Gastroesophageal sphincter (tissue), 4 donors: ENCODE measurements at regions not wholly inside any gene's neighbourhood (a gene's known extent, or its start where the extent isn't known, plus 50 kb on each side); places are given as distances from the start of the nearest gene placed in this dataset.

Experiments used
- ATAC-seq: fragments of 150-250 bp; one replicate; pipeline ENCODE4 v1.9.1; 2016; ENCODE audit warnings: mild to moderate bottlenecking, moderate library complexity
- H3K27ac ChIP-seq, 4 donors: fragments of 200-600 bp; sonication (generic) in 3 of 4; 1 replicate in 3 of 4; 2 replicates in 1 of 4; pipeline ENCODE4 v1.5.1; 2016 to 2019
- H3K27me3 ChIP-seq: fragments of 200-600 bp; sonication (generic); one replicate; pipeline ENCODE4 v1.5.1; 2019
- H3K36me3 ChIP-seq, 2 donors: fragments of 200-600 bp; sonication (generic); one replicate each; pipeline ENCODE4 v1.5.1; 2019; ENCODE audit warnings: control low read depth in 1 of 2
- H3K4me1 ChIP-seq, 3 donors: fragments of 200-600 bp; sonication (generic); 1 replicate in 2 of 3; 2 replicates in 1 of 3; pipeline ENCODE4 v1.5.1; 2016 to 2019; ENCODE audit warnings: control low read depth in 2 of 3
- H3K4me3 ChIP-seq, 2 donors: fragments of 200-600 bp; sonication (generic); one replicate each; pipeline ENCODE4 v1.5.1; 2019; ENCODE audit warnings: mild to moderate bottlenecking in 1 of 2, moderate library complexity in 1 of 2
- H3K9me3 ChIP-seq, 3 donors: fragments of 200-600 bp; sonication (generic); one replicate each; pipeline ENCODE4 v1.5.1; 2017 to 2019; ENCODE audit warnings: control low read depth in 2 of 3
- CTCF ChIP-seq, 4 experiments: fragments of 200-600 bp in 2 of 4; fragments of 450-650 bp in 2 of 4; sonication (generic) in 1 of 4; IDR thresholded peaks; one replicate each; pipeline ENCODE4 v1.5.1; 2017 to 2019; ENCODE audit warnings: antibody characterized with exemption in 4 of 4, mild to moderate bottlenecking in 2 of 4, moderate library complexity in 2 of 4
- EP300 ChIP-seq: sonication (generic); formaldehyde crosslinking; IDR thresholded peaks from one replicate; pipeline ENCODE4 v1.6.1; 2017; ENCODE audit warnings: antibody characterized with exemption, mild to moderate bottlenecking
- POLR2A ChIP-seq, 2 donors: fragments of 450-650 bp; IDR thresholded peaks; one replicate each; pipeline ENCODE4 v1.6.1; 2017; ENCODE audit warnings: antibody characterized with exemption in 2 of 2, mild to moderate bottlenecking in 2 of 2, moderate library complexity in 1 of 2
- POLR2AphosphoS5 ChIP-seq: sonication (generic); formaldehyde crosslinking; IDR thresholded peaks from one replicate; pipeline ENCODE4 v1.6.1; 2017; ENCODE audit warnings: antibody characterized with exemption
- WGBS, 2 donors: methylation state at CpG; one replicate each; pipeline ENCODE4 v1.1.5; 2018; ENCODE audit warnings: low coverage in 1 of 2; 5-methylcytosine and 5-hydroxymethylcytosine counted together

GRCh38 chr18:24827501-24827900, 367.1 kb downstream of the HRH4 start:
- no peak for TF ChIP-seq CTCF (IDR thresholded peaks at IDR 0.05)
- TF ChIP-seq POLR2AphosphoS5, result no peak
- Histone ChIP-seq H3K4me1 (no peaks in the 10 kb centered on the region), H3K27ac (no peak overlapping the region), H3K36me3 (no peaks in the 10 kb centered on the region), H3K27me3 (no peaks in the 10 kb centered on the region), H3K4me3 (no peak overlapping the region), H3K9me3 (no peaks in the 10 kb centered on the region)
- 30 to 47% methylated on average over 1 of the region's 1 CpG for WGBS, 2 donors
- ATAC-seq, result no peak

GRCh38 chr18:24831081-24831480, 370.6 kb downstream of the HRH4 start:
- ATAC-seq, result no peak
- WGBS, 2 donors, result 86% methylated on average over 4 of the region's 6 CpGs; no CpG with 5 or more reads in 1 of the 2 donors
- H3K4me3 ChIP-seq, result no peak overlapping the region
- no peak for TF ChIP-seq POLR2AphosphoS5
- no peak for TF ChIP-seq CTCF (IDR thresholded peaks at IDR 0.05)
- no peak for TF ChIP-seq POLR2A (IDR thresholded peaks at IDR 0.05)
- TF ChIP-seq EP300, result no peak
- no peaks in the 10 kb centered on the region for H3K9me3 ChIP-seq
- H3K4me1 ChIP-seq, result no peaks in the 10 kb centered on the region
- no peaks in the 10 kb centered on the region for H3K36me3 ChIP-seq
- no peak overlapping the region for H3K27ac ChIP-seq
- peaks cover 15% of the 10 kb centered on the region for H3K27me3 ChIP-seq

- H3K27ac ChIP-seq, result no peak overlapping the region
- no peaks in the 10 kb centered on the region for H3K36me3 ChIP-seq
- WGBS, 2 donors, result 37 to 51% methylated on average over 7 to 10 of the region's 11 CpGs
- no peaks in the 10 kb centered on the region for H3K4me1 ChIP-seq
- peaks cover 15% of the 10 kb centered on the region for H3K27me3 ChIP-seq
- TF ChIP-seq CTCF (IDR thresholded peaks at IDR 0.05) (no peak), POLR2AphosphoS5 (no peak), EP300 (no peak), POLR2A (IDR thresholded peaks at IDR 0.05) (no peak)
- no peak overlapping the region for H3K4me3 ChIP-seq
- no peak for ATAC-seq
- no peaks in the 10 kb centered on the region for H3K9me3 ChIP-seq
These were observed 371.6 kb downstream of the HRH4 start for GRCh38 chr18:24831871-24832665.

GRCh38 chr18:24835751-24836150, 375.3 kb downstream of the HRH4 start:
- no peaks in the 10 kb centered on the region for H3K4me1 ChIP-seq
- H3K36me3 ChIP-seq, result no peaks in the 10 kb centered on the region
- peaks cover 15% of the 10 kb centered on the region for H3K27me3 ChIP-seq
- H3K4me3 ChIP-seq, result no peak overlapping the region
- no peak for ATAC-seq
- WGBS, 2 donors, result no CpG with 5 or more reads among the region's 1 CpG
- H3K27ac ChIP-seq, result no peak overlapping the region
- TF ChIP-seq POLR2AphosphoS5, result no peak
- H3K9me3 ChIP-seq, result no peaks in the 10 kb centered on the region

GRCh38 chr18:24837066-24837465, 376.6 kb downstream of the HRH4 start:
- no peak for TF ChIP-seq POLR2AphosphoS5
- no peak for TF ChIP-seq EP300
- TF ChIP-seq CTCF (IDR thresholded peaks at IDR 0.05), result no peak
- no peak for TF ChIP-seq POLR2A (IDR thresholded peaks at IDR 0.05)
- Histone ChIP-seq H3K9me3 (no peaks in the 10 kb centered on the region), H3K27me3 (peaks cover 15% of the 10 kb centered on the region), H3K4me1 (no peaks in the 10 kb centered on the region), H3K4me3 (no peak overlapping the region), H3K27ac (no peak overlapping the region), H3K36me3 (no peaks in the 10 kb centered on the region)
- ATAC-seq, result no peak
- 10 to 17% methylated on average over 2 of the region's 3 CpGs for WGBS, 2 donors
